ENCODE measurements at regions not wholly inside any gene's neighbourhood (a gene's known extent, or its start where the extent isn't known, plus 50 kb on each side); places are given as distances from the start of the nearest gene placed in this dataset.

DNA sequence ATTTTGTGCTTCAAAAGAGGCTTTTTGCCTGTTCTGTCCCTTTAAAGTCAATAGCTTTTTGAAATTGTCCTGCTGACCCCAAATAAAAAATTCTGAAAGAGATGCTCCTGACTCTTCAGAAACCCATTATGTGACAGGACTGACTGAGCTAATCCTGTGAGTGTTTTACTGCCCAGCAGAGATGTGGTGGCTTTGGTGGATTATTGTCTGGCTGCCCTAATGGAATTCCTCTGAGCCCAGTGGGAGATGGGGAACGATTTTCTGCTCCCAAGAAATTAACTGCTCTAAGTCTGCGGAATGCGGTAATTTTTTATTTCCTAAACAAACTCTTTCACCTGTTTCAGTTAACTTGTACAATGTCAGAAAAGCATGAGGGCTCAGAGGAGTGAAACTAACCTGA, 258.2 kb downstream of the IKZF2 start:
- TF ChIP-seq SOX15 (CRISPR knock-in tag; IDR thresholded peaks at IDR 0.05): no peak
- no peak for TF ChIP-seq RORB (CRISPR knock-in tag; IDR thresholded peaks at IDR 0.05)
- TF ChIP-seq, protein P1, sequence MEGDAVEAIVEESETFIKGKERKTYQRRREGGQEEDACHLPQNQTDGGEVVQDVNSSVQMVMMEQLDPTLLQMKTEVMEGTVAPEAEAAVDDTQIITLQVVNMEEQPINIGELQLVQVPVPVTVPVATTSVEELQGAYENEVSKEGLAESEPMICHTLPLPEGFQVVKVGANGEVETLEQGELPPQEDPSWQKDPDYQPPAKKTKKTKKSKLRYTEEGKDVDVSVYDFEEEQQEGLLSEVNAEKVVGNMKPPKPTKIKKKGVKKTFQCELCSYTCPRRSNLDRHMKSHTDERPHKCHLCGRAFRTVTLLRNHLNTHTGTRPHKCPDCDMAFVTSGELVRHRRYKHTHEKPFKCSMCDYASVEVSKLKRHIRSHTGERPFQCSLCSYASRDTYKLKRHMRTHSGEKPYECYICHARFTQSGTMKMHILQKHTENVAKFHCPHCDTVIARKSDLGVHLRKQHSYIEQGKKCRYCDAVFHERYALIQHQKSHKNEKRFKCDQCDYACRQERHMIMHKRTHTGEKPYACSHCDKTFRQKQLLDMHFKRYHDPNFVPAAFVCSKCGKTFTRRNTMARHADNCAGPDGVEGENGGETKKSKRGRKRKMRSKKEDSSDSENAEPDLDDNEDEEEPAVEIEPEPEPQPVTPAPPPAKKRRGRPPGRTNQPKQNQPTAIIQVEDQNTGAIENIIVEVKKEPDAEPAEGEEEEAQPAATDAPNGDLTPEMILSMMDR (IDR thresholded peaks at IDR 0.05): no peak
- no peak for TF ChIP-seq TCF7 (CRISPR knock-in tag; IDR thresholded peaks at IDR 0.05; ENCODE audit: low read depth)
- TF ChIP-seq, protein P2, sequence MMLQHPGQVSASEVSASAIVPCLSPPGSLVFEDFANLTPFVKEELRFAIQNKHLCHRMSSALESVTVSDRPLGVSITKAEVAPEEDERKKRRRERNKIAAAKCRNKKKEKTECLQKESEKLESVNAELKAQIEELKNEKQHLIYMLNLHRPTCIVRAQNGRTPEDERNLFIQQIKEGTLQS (CRISPR knock-in tag; conservative IDR thresholded peaks at IDR 0.05): no peak
- TF ChIP-seq CBFB (CRISPR knock-in tag; IDR thresholded peaks at IDR 0.05; ENCODE audit: low read depth): no peak
- TF ChIP-seq CREB1 (CRISPR knock-in tag; IDR thresholded peaks at IDR 0.05): no peak
- TF ChIP-seq E2F1 (CRISPR knock-in tag; IDR thresholded peaks at IDR 0.05): no peak
- TF ChIP-seq, protein P3, sequence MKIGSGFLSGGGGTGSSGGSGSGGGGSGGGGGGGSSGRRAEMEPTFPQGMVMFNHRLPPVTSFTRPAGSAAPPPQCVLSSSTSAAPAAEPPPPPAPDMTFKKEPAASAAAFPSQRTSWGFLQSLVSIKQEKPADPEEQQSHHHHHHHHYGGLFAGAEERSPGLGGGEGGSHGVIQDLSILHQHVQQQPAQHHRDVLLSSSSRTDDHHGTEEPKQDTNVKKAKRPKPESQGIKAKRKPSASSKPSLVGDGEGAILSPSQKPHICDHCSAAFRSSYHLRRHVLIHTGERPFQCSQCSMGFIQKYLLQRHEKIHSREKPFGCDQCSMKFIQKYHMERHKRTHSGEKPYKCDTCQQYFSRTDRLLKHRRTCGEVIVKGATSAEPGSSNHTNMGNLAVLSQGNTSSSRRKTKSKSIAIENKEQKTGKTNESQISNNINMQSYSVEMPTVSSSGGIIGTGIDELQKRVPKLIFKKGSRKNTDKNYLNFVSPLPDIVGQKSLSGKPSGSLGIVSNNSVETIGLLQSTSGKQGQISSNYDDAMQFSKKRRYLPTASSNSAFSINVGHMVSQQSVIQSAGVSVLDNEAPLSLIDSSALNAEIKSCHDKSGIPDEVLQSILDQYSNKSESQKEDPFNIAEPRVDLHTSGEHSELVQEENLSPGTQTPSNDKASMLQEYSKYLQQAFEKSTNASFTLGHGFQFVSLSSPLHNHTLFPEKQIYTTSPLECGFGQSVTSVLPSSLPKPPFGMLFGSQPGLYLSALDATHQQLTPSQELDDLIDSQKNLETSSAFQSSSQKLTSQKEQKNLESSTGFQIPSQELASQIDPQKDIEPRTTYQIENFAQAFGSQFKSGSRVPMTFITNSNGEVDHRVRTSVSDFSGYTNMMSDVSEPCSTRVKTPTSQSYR (CRISPR knock-in tag; IDR thresholded peaks at IDR 0.05): no peak
